AG08396 (cell line): ENCODE measurements at regions not wholly inside any gene's neighbourhood (a gene's known extent, or its start where the extent isn't known, plus 50 kb on each side); places are given as distances from the start of the nearest gene placed in this dataset.

Experiments used
- DNase-seq: peaks from one replicate; pipeline ENCODE4 v3.0.0; 2012; ENCODE audit warnings: low spot score, mixed read lengths

DNA sequence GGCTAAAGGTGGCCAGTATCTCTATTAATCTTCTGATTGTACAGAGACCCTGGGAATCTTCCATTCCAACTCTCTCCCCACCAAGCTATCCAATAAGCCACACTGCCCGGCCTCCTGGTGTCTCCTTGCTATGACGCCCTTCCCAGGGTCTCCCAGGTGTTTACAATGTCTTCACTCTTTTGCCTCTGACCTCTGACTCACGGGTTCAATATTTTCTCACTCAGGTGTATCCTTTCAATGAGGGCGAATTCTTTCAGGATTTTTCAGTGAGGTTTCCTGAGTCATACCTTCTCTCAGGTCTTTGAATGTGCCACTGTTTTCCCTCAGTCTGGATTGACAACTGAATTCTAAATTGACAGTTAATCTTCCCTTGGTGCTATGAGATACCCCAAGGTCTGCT lies 53.7 kb upstream of the IRX4 start:
- DNase-seq: no peak

- DNase-seq: no peak
Measured at GRCh38 chr5:1934801-1935429, 52.2 kb upstream of the IRX4 start.

- DNase-seq: no peak
Measured at GRCh38 chr5:1934056-1934394, 51.3 kb upstream of the IRX4 start.

DNA sequence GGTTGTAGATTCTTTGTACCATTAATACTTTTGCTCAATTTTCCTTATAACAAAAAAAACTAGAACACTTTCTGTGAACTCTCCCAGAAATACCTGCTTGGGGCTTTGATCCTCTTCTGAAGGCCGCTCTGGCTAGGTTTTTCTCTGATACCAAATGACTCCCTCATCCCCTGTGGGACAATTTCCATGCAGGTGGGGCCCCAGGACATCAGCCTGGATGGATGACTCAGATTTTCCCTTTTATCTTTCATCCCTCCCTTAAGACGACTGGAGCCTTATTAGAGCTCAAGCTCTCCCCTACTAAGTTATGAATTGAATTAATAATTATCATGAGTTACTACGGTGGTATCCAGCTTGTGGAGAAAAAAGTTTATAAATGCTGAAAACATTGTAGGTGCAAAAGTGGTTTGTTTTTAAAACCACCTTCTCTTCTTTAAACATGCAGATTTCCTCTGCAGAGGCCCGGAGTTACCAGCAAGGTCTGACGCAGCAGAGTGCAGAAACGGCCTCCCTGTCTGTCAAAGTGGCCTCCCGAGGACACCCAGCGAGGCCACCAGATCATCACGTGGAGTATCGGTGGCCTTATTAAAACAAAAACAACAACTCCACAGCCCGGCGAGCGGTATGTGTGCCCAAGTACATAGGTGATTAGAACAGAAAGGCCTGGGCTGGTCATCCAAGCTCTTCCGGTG lies 50.8 kb upstream of the IRX4 start:
- no peak for DNase-seq
